RWPE1 (cell line): ENCODE measurements at regions not wholly inside any gene's neighbourhood (a gene's known extent, or its start where the extent isn't known, plus 50 kb on each side); places are given as distances from the start of the nearest gene placed in this dataset.

Source experiments
- CTCF ChIA-PET: fragments of 350-600 bp; sonication (Branson Sonifier 250); formaldehyde crosslinking; extraction: SDS; loops from one replicate; lab custom pipeline; 2021; lab: Yijun Ruan, JAX
- POLR2A ChIA-PET: fragments of 400-600 bp; formaldehyde crosslinking; extraction: SDS; loops from one replicate; lab custom pipeline; 2020; ENCODE audit warnings: antibody characterized with exemption; ENCODE audit not compliant: low non-redundant PET; lab: Yijun Ruan, JAX
- DNase-seq: peaks from one replicate; pipeline ENCODE4 v3.0.0; 2012; ENCODE audit warnings: low spot score
- H3K27ac ChIP-seq: fragments of 450-650 bp; 2 replicates; pipeline ENCODE4 v1.5.1; 2017
- CTCF ChIP-seq: fragments of 450-650 bp; conservative IDR thresholded peaks from 2 replicates; pipeline ENCODE4 v1.5.1; 2017; ENCODE audit warnings: low read depth, mild to moderate bottlenecking

- DNase-seq, result no peak
- ChIA-PET CTCF (no interaction called here), POLR2A (no interaction called here)
- no peak for TF ChIP-seq CTCF
- no peak overlapping the region for H3K27ac ChIP-seq
Measured at GRCh38 chr3:19702416-19703078, 231.5 kb downstream of the EFHB start.

- TF ChIP-seq CTCF, result no peak
- CTCF ChIA-PET, result no interaction called here
- POLR2A ChIA-PET, result no interaction called here
- H3K27ac ChIP-seq, result no peak overlapping the region
- DNase-seq, result no peak
Measured at GRCh38 chr3:19688767-19689166, 245.2 kb downstream of the EFHB start.

GRCh38 chr3:19668163-19668562 lies 265.9 kb downstream of the EFHB start:
- no peak for DNase-seq
- ChIA-PET POLR2A (no interaction called here), CTCF (no interaction called here)
- H3K27ac ChIP-seq, result no peak overlapping the region
- TF ChIP-seq CTCF, result no peak

GRCh38 chr3:19662486-19662885 lies 271.5 kb downstream of the EFHB start:
- POLR2A ChIA-PET, result no interaction called here
- DNase-seq, result no peak

GRCh38 chr3:19652336-19652735 lies 281.7 kb downstream of the EFHB start:
- no peak for TF ChIP-seq CTCF
- H3K27ac ChIP-seq, result no peak overlapping the region
- ChIA-PET CTCF (no interaction called here), POLR2A (no interaction called here)
- no peak for DNase-seq

More at GRCh38 chr3:19662486-19662885, 271.5 kb downstream of the EFHB start:
- H3K27ac ChIP-seq, result no peak overlapping the region
- no peak for TF ChIP-seq CTCF
- CTCF ChIA-PET, result no interaction called here

- no peak for DNase-seq
- ChIA-PET CTCF (no interaction called here), POLR2A (no interaction called here)
- no peak for TF ChIP-seq CTCF
- no peak overlapping the region for H3K27ac ChIP-seq
Measured at GRCh38 chr3:19645093-19645492, 288.9 kb downstream of the EFHB start.
